ENCODE measurements at regions not wholly inside any gene's neighbourhood (a gene's known extent, or its start where the extent isn't known, plus 50 kb on each side); places are given as distances from the start of the nearest gene placed in this dataset.
A peak's percentile ranks its signal among the peaks of the same experiment; 100 is the strongest.
"Not testable (repeated sequence)": the region's sequence is repeated elsewhere in the genome, so short reads cannot be mapped to it uniquely, and the experiment has no call there.

DNA sequence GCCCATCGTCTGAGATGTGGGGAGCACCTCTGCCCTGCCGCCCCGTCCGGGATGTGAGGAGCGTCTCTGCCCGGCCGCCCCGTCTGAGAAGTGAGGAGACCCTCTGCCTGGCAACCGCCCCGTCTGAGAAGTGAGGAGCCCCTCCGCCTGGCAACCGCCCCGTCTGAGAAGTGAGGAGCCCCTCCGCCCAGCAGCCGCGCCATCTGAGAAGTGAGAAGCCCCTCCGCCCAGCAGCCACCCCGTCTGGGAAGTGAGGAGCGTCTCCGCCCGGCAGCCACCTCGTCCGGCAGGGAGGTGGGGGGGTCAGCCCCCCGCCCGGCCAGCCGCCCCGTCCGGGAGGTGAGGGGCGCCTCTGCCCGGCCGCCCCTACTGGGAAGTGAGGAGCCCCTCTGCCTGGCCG, 267.2 kb downstream of the MEF2C start:
- not testable (repeated sequence) for DNase-seq (ENCODE audit: low read depth in 2 of 2)

GRCh38 chr5:88613051-88613450, 269.9 kb downstream of the MEF2C start:
- no peak for DNase-seq (ENCODE audit: low read depth in 2 of 2)

GRCh38 chr5:88610586-88610985, 272.4 kb downstream of the MEF2C start:
- no peak for DNase-seq (ENCODE audit: low read depth in 2 of 2)

DNA sequence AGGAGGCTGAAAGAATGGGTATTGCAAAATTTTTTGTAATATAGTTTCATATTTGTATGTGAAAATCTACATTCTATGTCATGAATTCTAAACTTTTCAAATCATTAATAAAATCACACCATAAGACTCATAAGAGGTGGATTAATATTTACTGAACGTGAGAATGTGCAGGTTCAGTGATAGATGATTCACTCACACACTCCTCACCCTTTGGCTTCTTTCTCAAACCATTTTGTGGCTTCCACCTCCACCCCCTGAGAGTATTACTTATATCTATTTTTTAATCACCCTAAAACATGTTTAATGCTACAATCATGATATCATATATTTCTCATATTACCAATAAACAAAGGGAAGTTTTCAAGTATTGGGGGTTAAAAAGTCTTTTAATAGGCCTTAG, 275.5 kb downstream of the MEF2C start:
- DNase-seq (ENCODE audit: low read depth in 2 of 2): no peak

DNA sequence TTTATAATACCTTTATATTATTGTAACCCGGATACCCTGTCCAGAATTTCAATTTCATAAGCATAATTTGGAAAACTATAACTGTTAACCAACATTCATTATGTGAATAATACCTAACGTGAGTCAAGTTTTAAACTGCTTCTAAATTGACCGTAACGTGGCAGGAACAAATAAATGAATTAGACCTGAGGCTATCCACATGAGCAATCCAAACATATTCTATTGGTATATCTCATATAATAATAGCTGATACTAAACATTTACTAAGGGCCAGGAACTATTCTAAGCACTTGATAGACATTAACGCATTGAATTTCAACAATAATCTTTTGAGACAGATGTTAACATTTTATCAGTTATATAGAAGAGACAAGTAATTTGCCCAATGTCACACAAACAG, 276.4 kb downstream of the MEF2C start:
- DNase-seq (ENCODE audit: low read depth in 2 of 2): no peak

DNA sequence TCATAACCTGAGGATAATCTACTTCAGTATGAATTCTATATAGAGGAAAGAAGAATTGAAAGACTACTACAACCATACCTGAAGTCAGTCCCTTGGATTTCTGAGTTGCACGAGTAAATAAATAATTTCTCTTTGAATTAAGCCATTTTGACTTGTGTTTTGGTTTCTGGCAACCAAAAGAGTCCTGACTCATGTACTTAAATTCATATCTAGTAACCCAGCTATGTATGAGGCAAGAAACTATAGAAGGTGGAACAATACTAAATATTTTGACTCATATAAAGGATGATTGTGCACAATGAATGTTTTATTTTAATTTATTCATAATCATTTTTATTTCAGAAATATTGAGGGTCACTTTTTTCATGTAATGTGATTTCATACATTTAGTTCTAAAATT, 276.8 kb downstream of the MEF2C start:
- no peak for DNase-seq (ENCODE audit: low read depth in 2 of 2)

GRCh38 chr5:88602584-88602983, 280.4 kb downstream of the MEF2C start:
- peak; percentile 2 to 21 for DNase-seq (ENCODE audit: low read depth in 2 of 2)

GRCh38 chr5:88594441-88594840, 288.5 kb downstream of the MEF2C start:
- no peak for DNase-seq (ENCODE audit: low read depth in 2 of 2)

DNA sequence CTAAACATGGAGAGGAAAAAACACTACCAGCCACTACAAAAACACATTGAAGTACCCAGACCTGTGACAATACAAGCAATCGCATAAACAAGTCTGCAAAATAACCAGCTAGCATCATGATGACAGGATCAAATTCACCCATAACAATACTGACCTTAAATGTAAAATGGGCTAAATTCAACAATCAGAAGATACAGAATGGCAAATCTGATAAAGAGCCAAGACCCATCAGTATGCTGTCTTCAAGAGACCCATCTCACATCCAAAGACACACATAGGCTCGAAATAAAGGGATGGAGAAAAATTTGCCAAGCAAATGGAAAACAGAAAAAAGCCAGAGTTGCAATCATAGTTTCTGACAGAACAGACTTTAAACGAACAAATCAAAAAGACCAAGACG, 294.4 kb downstream of the MEF2C start:
- no peak for DNase-seq (ENCODE audit: low read depth in 2 of 2)

GRCh38 chr5:88583471-88583870, 299.5 kb downstream of the MEF2C start:
- DNase-seq (ENCODE audit: low read depth in 2 of 2): no peak

DNA sequence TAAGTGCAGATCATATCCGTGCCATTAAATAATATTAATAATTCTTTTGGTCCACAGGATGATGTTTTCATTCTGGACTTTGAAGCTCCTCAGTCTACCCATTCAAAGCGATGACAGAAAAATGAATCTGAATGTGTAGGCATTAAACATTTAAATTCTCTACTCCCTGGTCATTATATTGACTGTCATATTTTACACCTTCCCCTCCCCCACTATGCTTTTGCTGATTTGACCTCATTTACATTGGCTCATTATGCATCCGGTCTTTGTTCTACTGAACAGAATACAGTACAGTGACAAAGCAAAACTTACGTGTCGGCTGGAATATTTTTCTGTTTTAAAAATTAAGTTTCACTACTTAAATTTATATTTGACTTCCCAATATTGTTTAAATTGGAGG, 289.7 kb upstream of the TMEM161B start:
- no peak for DNase-seq (ENCODE audit: low read depth in 2 of 2)

DNA sequence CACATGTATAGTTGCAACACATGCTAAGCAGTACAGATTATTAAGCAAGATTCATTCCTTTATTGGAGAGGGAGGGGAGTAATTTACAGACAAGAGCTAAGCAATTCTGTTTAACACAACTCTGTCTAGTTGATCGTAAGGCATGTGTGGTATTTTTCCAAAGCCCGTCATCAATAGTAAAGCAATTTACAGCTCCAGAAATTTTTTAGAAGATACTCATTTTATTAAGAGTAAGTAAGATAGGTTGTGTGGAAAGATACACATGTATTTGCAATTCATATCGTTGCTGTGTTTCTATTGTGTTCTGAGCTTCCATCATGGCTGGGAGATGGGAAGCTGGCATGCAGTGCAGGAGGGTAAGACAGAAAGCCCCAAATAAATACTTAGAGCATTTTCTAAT, 289.2 kb upstream of the TMEM161B start:
- DNase-seq (ENCODE audit: low read depth in 2 of 2): no peak

- DNase-seq (ENCODE audit: low read depth in 2 of 2): no peak
Measured at GRCh38 chr5:88557131-88557530, 288.5 kb upstream of the TMEM161B start.

GRCh38 chr5:88556406-88556805, 287.8 kb upstream of the TMEM161B start:
- DNase-seq (ENCODE audit: low read depth in 2 of 2): no peak

DNA sequence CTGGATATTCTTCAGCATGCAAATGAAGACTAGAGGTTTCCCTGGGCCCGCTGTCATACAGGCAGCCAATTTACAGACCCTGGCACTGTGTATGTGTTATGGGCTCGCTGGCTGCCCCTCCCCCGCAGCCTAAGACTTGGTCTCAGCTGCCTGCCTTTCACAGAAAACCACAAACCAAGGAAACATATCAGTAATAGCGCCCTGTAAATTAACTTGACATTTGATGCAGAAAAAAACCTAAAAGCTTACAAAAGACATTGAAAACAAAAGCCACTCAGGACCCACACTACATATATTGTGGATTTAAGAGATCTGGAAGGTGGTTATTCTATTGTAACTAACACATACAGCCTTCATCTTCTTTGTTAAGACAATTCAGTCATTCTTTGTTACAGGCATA, 287.0 kb upstream of the TMEM161B start:
- no peak for DNase-seq (ENCODE audit: low read depth in 2 of 2)

GRCh38 chr5:88553986-88554385, 285.3 kb upstream of the TMEM161B start:
- no peak for DNase-seq (ENCODE audit: low read depth in 2 of 2)

DNA sequence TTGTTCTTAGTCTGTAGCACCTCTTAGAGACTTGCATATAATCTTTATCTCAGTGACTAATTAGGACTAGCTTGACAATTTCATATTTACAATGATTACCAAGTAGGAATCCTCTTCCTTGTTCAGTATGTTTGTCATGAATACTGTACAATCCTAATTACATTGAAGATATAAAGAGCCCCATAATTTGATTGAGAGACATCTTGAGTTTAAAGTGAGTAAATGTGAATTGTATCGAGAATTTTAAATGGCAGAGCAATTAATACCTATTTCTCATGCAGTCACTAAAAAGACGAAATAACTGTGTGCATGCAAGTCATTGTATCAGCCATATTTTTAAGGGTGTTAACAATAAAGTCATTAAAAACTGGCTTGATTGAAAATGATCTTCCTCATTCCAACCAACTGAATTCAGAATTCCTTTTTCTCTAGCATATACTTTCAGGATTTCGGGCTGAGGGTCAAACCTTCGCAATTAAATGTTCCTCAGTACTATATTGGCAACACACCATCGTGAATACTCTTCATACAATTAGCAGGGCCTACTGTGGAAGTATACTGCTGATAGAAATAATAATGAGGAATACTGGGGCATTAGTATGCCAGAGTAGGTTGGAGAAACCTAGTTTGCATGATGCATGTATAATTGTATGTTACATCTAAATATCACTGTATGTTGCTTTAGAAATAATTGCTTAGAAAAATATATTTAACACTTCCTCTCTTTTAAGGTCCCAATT, 284.7 kb upstream of the TMEM161B start:
- no peak for DNase-seq (ENCODE audit: low read depth in 2 of 2)

- no peak for DNase-seq (ENCODE audit: low read depth in 2 of 2)
Measured at GRCh38 chr5:88552426-88552825, 283.8 kb upstream of the TMEM161B start.

GRCh38 chr5:88551724-88552345, 283.2 kb upstream of the TMEM161B start:
- DNase-seq (ENCODE audit: low read depth in 2 of 2): no peak

GRCh38 chr5:88550736-88551135, 282.1 kb upstream of the TMEM161B start:
- DNase-seq (ENCODE audit: low read depth in 2 of 2): no peak

- no peak for DNase-seq (ENCODE audit: low read depth in 2 of 2)
Measured at GRCh38 chr5:88548136-88548805, 279.6 kb upstream of the TMEM161B start.

- DNase-seq (ENCODE audit: low read depth in 2 of 2): no peak
Measured at GRCh38 chr5:88545338-88545737, 276.7 kb upstream of the TMEM161B start.

DNA sequence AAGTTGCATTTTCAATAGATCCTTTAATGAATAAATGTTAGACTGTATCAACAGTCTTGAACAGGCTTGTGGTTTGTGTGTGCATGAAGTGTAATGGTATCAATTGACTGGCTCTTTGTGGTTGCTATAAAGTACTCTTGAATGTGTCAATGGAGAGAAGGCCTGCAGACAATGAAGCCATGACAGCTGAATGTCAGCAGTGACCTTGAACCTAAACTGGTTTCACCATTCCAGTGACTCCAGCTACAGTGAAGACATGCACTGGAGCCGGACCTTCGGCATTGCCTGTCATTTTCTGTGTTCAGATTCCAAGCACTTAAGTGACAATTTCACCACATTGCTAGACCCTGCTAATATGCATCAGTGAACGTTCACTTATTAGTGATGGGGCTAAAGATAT, 276.0 kb upstream of the TMEM161B start:
- no peak for DNase-seq (ENCODE audit: low read depth in 2 of 2)
